ENCODE measurements at regions not wholly inside any gene's neighbourhood (a gene's known extent, or its start where the extent isn't known, plus 50 kb on each side); places are given as distances from the start of the nearest gene placed in this dataset.

- ATAC-seq (ENCODE audit: low read depth) (no peak), DNase-seq (no peak)
- Mint-ChIP-seq H3K27me3 (no peaks in the 10 kb centered on the region), H3K4me1 (no peaks in the 10 kb centered on the region), H3K4me3 (no peak overlapping the region), H3K9me3 (ENCODE audit: insufficient read depth) (peaks cover 4% of the 10 kb centered on the region), H3K27ac (no peak overlapping the region)
- H4K20me1 ChIP-seq (ENCODE audit: control insufficient read depth, insufficient read depth, low read length, poor library complexity, severe bottlenecking), result no peaks in the 10 kb centered on the region
- H3K9me3 ChIP-seq (ENCODE audit: control extremely low read depth in 1 of 3, control insufficient read depth in 2 of 3, insufficient read depth in 1 of 3, low read length in 2 of 3), result peaks cover 0 to 7% (median 0%) of the 10 kb centered on the region in 3 donors
- H2AFZ ChIP-seq (ENCODE audit: insufficient read depth, low read depth, low read length, poor library complexity, severe bottlenecking), result no peak overlapping the region
- POLR2A ChIA-PET, result no interaction called here
- no peaks in the 10 kb centered on the region for H3K36me3 ChIP-seq (replicated peaks in 1 of 2; ENCODE audit: control extremely low read depth in 1 of 2, control insufficient read depth in 1 of 2, extremely low read depth in 1 of 2, insufficient read depth in 2 of 2, low read length in 1 of 2)
- H3K27ac ChIP-seq (ENCODE audit: low read length in 2 of 2), result no peak overlapping the region
- H3K4me3 ChIP-seq (ENCODE audit: control extremely low read depth in 1 of 5, extremely low read depth in 1 of 5, insufficient read depth in 1 of 5, low read depth in 2 of 5, low read length in 4 of 5), result no peak overlapping the region
- no peaks in the 10 kb centered on the region for H3K27me3 ChIP-seq (replicated peaks in 1 of 4; ENCODE audit: control extremely low read depth in 1 of 4, control insufficient read depth in 3 of 4, insufficient read depth in 4 of 4, low read length in 3 of 4)
- intact Hi-C loops (cut with micrococcal nuclease), result no loop called here
- CTCF ChIA-PET, result no interaction called here
- WGBS (ENCODE audit: insufficient coverage), result 95% methylated on average over 4 of the region's 5 CpGs
- no peak overlapping the region for H3K9ac ChIP-seq (ENCODE audit: low read length)
- H3K4me1 ChIP-seq (ENCODE audit: control insufficient read depth in 2 of 2, insufficient read depth in 2 of 2, low read length in 2 of 2), result no peaks in the 10 kb centered on the region
- no peak for TF ChIP-seq EZH2 (IDR thresholded peaks at IDR 0.05; ENCODE audit: borderline replicate concordance, insufficient read depth, low read depth, low read length, poor library complexity, severe bottlenecking)
- TF ChIP-seq CTCF (IDR thresholded peaks at IDR 0.05), result no peak
- no peak overlapping the region for H3K4me2 ChIP-seq (replicated peaks; ENCODE audit: low read depth, low read length, poor library complexity, severe bottlenecking)
- H3K79me2 ChIP-seq (ENCODE audit: control insufficient read depth, insufficient read depth, low read length), result no peaks in the 10 kb centered on the region
These were observed 1040.0 kb downstream of the SORCS3 start for GRCh38 chr10:105681051-105681450.

DNA sequence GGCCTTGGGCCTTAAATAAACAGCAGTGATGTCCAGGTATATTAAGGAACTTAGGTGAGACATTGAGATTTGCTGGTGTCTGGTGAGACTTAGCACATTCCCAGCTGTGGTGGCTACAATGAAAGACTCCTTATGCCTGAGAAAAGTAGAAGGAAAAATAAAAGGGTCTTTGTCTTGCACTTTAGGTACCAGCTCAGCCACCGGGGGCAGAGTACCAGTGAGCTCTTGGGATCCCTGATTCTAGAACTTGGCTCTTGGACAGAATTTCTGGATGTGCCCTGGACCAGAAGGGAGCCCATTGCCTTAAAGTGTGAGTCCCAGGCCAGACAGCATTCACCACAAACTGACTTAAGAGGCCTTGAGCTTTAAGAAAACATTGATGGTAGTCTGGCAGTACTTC is 1038.7 kb downstream of the SORCS3 start:
- Mint-ChIP-seq H3K27me3 (no peaks in the 10 kb centered on the region), H3K27ac (no peak overlapping the region), H3K4me1 (no peaks in the 10 kb centered on the region), H3K9me3 (ENCODE audit: insufficient read depth) (no peaks in the 10 kb centered on the region), H3K4me3 (no peak overlapping the region)
- DNase-seq (no peak), ATAC-seq (ENCODE audit: low read depth) (no peak)
- Histone ChIP-seq H2AFZ (ENCODE audit: insufficient read depth, low read depth, low read length, poor library complexity, severe bottlenecking) (no peak overlapping the region), H3K79me2 (ENCODE audit: control insufficient read depth, insufficient read depth, low read length) (no peaks in the 10 kb centered on the region), H3K27me3 (replicated peaks in 1 of 4; ENCODE audit: control extremely low read depth in 1 of 4, control insufficient read depth in 3 of 4, insufficient read depth in 4 of 4, low read length in 3 of 4) (no peaks in the 10 kb centered on the region), H3K4me1 (ENCODE audit: control insufficient read depth in 2 of 2, insufficient read depth in 2 of 2, low read length in 2 of 2) (no peaks in the 10 kb centered on the region), H3K27ac (ENCODE audit: low read length in 2 of 2) (no peak overlapping the region), H3K9me3 (ENCODE audit: control extremely low read depth in 1 of 3, control insufficient read depth in 2 of 3, insufficient read depth in 1 of 3, low read length in 2 of 3) (peaks cover 0 to 7% (median 0%) of the 10 kb centered on the region in 3 donors), H3K4me3 (ENCODE audit: control extremely low read depth in 1 of 5, extremely low read depth in 1 of 5, insufficient read depth in 1 of 5, low read depth in 2 of 5, low read length in 4 of 5) (no peak overlapping the region), H4K20me1 (ENCODE audit: control insufficient read depth, insufficient read depth, low read length, poor library complexity, severe bottlenecking) (no peaks in the 10 kb centered on the region), H3K4me2 (replicated peaks; ENCODE audit: low read depth, low read length, poor library complexity, severe bottlenecking) (no peak overlapping the region), H3K9ac (ENCODE audit: low read length) (no peak overlapping the region), H3K36me3 (replicated peaks in 1 of 2; ENCODE audit: control extremely low read depth in 1 of 2, control insufficient read depth in 1 of 2, extremely low read depth in 1 of 2, insufficient read depth in 2 of 2, low read length in 1 of 2) (no peaks in the 10 kb centered on the region)
- 80% methylated on average over 1 of the region's 1 CpG for WGBS (ENCODE audit: insufficient coverage)
- POLR2A ChIA-PET, result no interaction called here
- intact Hi-C loops (cut with micrococcal nuclease), result no loop called here
- CTCF ChIA-PET, result no interaction called here
- TF ChIP-seq EZH2 (IDR thresholded peaks at IDR 0.05; ENCODE audit: borderline replicate concordance, insufficient read depth, low read depth, low read length, poor library complexity, severe bottlenecking), result no peak
- TF ChIP-seq CTCF (IDR thresholded peaks at IDR 0.05), result no peak

All from B cell (primary cell).